SK-N-SH treated with all-trans-retinoic acid at 6 μM for 48 hours (cell line): ENCODE measurements at regions not wholly inside any gene's neighbourhood (a gene's known extent, or its start where the extent isn't known, plus 50 kb on each side); places are given as distances from the start of the nearest gene placed in this dataset.

Experiments used
- ATAC-seq: fragments of 200-7000 bp; cut with Tn5 transposase; 3 replicates; pipeline ENCODE4 v1.9.1; 2020; ENCODE audit warnings: mild to moderate bottlenecking, moderate library complexity
- ARNTL ChIP-seq: fragments of 450-650 bp; formaldehyde crosslinking; IDR thresholded peaks from 2 replicates; pipeline ENCODE4 v1.5.0; 2020; ENCODE audit warnings: low read depth, mild to moderate bottlenecking, moderate library complexity, borderline replicate concordance
- BACH2 ChIP-seq: fragments of 250-450 bp; sonication (Bioruptor Pico); IDR thresholded peaks from 2 replicates; pipeline ENCODE4 v1.9.0; 2021; ENCODE audit warnings: mild to moderate bottlenecking, borderline replicate concordance
- CSDC2 ChIP-seq: fragments of 250-450 bp; sonication (Bioruptor Pico); IDR thresholded peaks from 2 replicates; pipeline ENCODE4 v1.5.0; 2020; ENCODE audit warnings: mild to moderate bottlenecking, moderate library complexity
- ESRRG ChIP-seq: fragments of 250-450 bp; sonication (Bioruptor Pico); IDR thresholded peaks from 2 replicates; pipeline ENCODE4 v1.6.1; 2021; ENCODE audit warnings: mild to moderate bottlenecking
- GLIS3 ChIP-seq: fragments of 250-450 bp; sonication (Bioruptor Pico); IDR thresholded peaks from 2 replicates; pipeline ENCODE4 v1.5.0; 2020; ENCODE audit warnings: mild to moderate bottlenecking, moderate library complexity
- ISL1 ChIP-seq: fragments of 250-450 bp; sonication (Bioruptor Pico); IDR thresholded peaks from 2 replicates; pipeline ENCODE4 v2.1.2; 2022; ENCODE audit warnings: mild to moderate bottlenecking, moderate library complexity
- OSR1 ChIP-seq: fragments of 250-450 bp; sonication (Bioruptor Pico); IDR thresholded peaks from 2 replicates; pipeline ENCODE4 v1.8.0; 2022; ENCODE audit warnings: moderate library complexity, mild to moderate bottlenecking, inconsistent platforms
- PPARA ChIP-seq: fragments of 250-450 bp; sonication (Bioruptor Pico); IDR thresholded peaks from 2 replicates; pipeline ENCODE4 v1.5.0; 2020; ENCODE audit warnings: mild to moderate bottlenecking, borderline replicate concordance
- RARB ChIP-seq: fragments of 250-450 bp; sonication (Bioruptor Pico); IDR thresholded peaks from 2 replicates; pipeline ENCODE4 v1.8.0; 2021; ENCODE audit warnings: mild to moderate bottlenecking, moderate library complexity
- SNAI2 ChIP-seq: fragments of 250-450 bp; sonication (Bioruptor Pico); IDR thresholded peaks from 2 replicates; pipeline ENCODE4 v1.5.0; 2020; ENCODE audit warnings: mild to moderate bottlenecking, moderate library complexity
- TCF4 ChIP-seq: fragments of 250-450 bp; sonication (Bioruptor Pico); IDR thresholded peaks from 2 replicates; pipeline ENCODE4 v1.8.0; 2021; ENCODE audit warnings: mild to moderate bottlenecking, moderate library complexity, borderline replicate concordance
- TOX ChIP-seq: fragments of 250-450 bp; sonication (Bioruptor Pico); IDR thresholded peaks from 2 replicates; pipeline ENCODE4 v1.8.0; 2021; ENCODE audit warnings: mild to moderate bottlenecking, moderate library complexity, borderline replicate concordance
- ZC3H10 ChIP-seq: fragments of 250-450 bp; sonication (Bioruptor Pico); IDR thresholded peaks from 2 replicates; pipeline ENCODE4 v1.5.1; 2021; ENCODE audit warnings: mild to moderate bottlenecking, moderate library complexity
- ZFP3 ChIP-seq: fragments of 250-450 bp; sonication (Bioruptor Pico); IDR thresholded peaks from 2 replicates; pipeline ENCODE4 v1.5.0; 2020; ENCODE audit warnings: mild to moderate bottlenecking, moderate library complexity
- ZFP30 ChIP-seq: fragments of 450-650 bp; formaldehyde crosslinking; IDR thresholded peaks from 2 replicates; pipeline ENCODE4 v1.5.0; 2022; ENCODE audit warnings: mild to moderate bottlenecking, moderate library complexity
- ZNF565 ChIP-seq: fragments of 450-650 bp; formaldehyde crosslinking; conservative IDR thresholded peaks from 2 replicates; pipeline ENCODE4 v1.5.0; 2020; ENCODE audit warnings: low read depth, mild to moderate bottlenecking, moderate library complexity
- ZNF70 ChIP-seq: fragments of 450-650 bp; formaldehyde crosslinking; IDR thresholded peaks from 2 replicates; pipeline ENCODE4 v1.5.0; 2020; ENCODE audit warnings: mild to moderate bottlenecking, moderate library complexity
- ZNF8 ChIP-seq: fragments of 450-650 bp; formaldehyde crosslinking; IDR thresholded peaks from 2 replicates; pipeline ENCODE4 v1.5.0; 2020; ENCODE audit warnings: mild to moderate bottlenecking, moderate library complexity
- TF ChIP-seq, protein P1 (sequence below): fragments of 250-450 bp; sonication (Bioruptor Pico); IDR thresholded peaks from 2 replicates; pipeline ENCODE4 v1.8.0; 2021; ENCODE audit warnings: low read depth, mild to moderate bottlenecking, moderate library complexity, borderline replicate concordance
- TF ChIP-seq, protein P2 (sequence below): fragments of 250-450 bp; sonication (Bioruptor Pico); IDR thresholded peaks from 2 replicates; pipeline ENCODE4 v1.5.1; 2021; ENCODE audit warnings: mild to moderate bottlenecking, moderate library complexity
- TF ChIP-seq, protein P3 (sequence below): fragments of 250-450 bp; sonication (Bioruptor Pico); IDR thresholded peaks from 2 replicates; pipeline ENCODE4 v1.8.0; 2020; ENCODE audit warnings: mild to moderate bottlenecking, moderate library complexity, borderline replicate concordance

DNA sequence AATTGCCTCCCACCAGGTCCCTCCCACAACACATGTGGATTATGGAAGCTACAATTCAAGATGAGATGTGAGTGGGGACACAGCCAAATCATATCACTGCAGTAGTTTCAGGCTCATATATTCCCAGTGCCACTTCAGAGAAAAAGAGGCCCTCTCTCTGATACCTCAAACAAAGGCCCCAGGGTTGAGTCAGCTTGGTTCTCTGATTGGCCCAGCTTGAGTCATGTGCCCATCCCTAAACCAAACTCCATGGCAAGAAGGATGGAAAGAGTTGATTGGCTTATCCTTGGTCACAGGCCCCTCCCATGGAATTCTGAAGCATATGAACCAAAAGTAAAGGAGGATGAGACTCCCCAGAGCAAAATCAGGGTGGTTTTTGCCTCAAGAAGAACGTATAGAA lies 75.9 kb upstream of the IRX6 start:
- no peak for TF ChIP-seq CSDC2 (CRISPR knock-in tag)
- no peak for TF ChIP-seq SNAI2
- TF ChIP-seq RARB (CRISPR knock-in tag): no peak
- no peak for TF ChIP-seq TOX (CRISPR knock-in tag)
- TF ChIP-seq, all 23 proteins: peak for 0
- no peak for ATAC-seq

DNA sequence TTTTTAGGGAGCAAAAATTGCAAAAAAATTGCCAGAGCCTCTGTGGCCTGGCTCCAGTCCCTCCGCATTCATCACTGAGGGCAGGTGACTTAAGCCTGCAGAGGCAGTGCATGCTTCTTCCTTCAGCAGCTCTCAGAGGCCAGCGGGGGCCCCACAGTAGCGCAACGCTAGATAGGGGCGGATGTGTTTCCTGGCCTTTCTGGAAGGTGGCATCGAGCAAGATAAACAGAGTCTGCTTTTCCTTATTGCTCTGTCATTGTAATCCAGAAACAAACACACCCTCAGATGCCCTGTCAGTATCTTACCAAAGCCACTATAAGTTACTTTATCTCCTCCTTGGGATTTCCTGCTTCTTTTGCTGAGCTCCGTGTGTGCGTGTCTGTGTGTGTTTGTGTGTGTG lies 75.5 kb upstream of the IRX6 start:
- TF ChIP-seq ARNTL: no peak
- no peak for TF ChIP-seq GLIS3 (CRISPR knock-in tag)
- TF ChIP-seq ZFP3 (CRISPR knock-in tag): no peak
- no peak for TF ChIP-seq OSR1 (CRISPR knock-in tag)
- no peak for TF ChIP-seq ZC3H10 (CRISPR knock-in tag)
- no peak for TF ChIP-seq ZNF70 (CRISPR knock-in tag)
- no peak for TF ChIP-seq SNAI2
- ATAC-seq: no peak

DNA sequence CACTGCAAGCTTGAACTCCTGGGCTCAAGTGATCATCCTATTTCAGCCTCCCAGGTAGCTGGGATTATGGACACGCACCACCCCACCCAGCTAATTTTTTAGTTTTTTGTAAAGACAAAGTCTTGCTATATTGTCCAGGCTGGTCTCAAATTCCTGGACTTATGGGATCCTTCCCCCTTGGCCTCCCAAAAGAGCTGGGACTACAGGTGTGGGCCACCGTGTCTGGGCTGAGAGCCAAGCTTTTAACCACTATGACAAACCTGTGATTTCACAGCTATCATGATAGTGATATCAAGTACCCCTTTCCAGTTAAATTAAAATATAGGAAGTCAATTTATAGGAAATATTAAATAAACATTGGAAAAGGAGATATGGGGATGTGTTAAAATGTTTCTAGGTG lies 74.6 kb upstream of the IRX6 start:
- no peak for ATAC-seq
- TF ChIP-seq, protein P1, sequence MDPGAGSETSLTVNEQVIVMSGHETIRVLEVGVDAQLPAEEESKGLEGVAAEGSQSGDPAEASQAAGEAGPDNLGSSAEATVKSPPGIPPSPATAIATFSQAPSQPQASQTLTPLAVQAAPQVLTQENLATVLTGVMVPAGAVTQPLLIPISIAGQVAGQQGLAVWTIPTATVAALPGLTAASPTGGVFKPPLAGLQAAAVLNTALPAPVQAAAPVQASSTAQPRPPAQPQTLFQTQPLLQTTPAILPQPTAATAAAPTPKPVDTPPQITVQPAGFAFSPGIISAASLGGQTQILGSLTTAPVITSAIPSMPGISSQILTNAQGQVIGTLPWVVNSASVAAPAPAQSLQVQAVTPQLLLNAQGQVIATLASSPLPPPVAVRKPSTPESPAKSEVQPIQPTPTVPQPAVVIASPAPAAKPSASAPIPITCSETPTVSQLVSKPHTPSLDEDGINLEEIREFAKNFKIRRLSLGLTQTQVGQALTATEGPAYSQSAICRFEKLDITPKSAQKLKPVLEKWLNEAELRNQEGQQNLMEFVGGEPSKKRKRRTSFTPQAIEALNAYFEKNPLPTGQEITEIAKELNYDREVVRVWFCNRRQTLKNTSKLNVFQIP: no peak
- TF ChIP-seq TOX (CRISPR knock-in tag): no peak
- no peak for TF ChIP-seq PPARA
- TF ChIP-seq, all 23 proteins: peak for 0

DNA sequence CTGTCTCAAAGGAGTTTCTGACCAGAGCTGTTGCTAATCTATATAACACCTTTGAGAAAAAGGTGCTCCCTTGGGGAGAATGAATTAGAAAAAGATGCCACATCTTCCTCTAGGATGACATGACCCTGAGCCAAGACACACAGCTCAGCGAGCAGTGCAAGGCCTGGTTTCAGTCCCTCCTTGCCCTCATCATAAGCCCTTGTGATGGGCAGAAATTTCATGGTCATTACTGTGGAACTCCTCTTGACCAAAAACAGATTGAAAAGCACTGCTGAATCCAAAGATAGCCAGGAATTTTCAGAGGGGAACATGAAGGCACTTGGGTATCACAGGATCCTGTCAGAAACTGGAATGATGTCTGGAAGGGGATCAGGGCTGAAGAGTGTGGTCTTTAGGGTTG lies 74.1 kb upstream of the IRX6 start:
- no peak for ATAC-seq

DNA sequence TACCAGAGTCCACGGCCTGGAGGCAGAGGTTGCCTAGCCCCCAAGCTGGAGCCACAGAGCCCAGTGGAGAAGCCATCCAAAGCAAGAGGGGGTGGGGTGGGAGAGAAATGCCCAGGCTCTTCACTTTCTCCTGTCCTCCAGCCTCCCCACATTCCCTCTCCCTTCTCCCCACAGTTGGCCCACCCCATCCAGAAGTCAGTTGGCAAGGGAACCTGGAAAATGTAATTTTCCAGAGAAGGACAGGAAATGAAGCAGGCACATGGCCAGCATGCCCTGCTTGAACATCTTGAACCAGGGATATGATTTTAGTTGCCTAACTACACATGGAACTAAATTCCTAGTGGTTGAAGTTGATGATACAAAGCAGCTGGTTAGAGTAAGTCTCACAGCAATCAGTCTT lies 73.3 kb upstream of the IRX6 start:
- TF ChIP-seq GLIS3 (CRISPR knock-in tag): no peak
- TF ChIP-seq TCF4 (CRISPR knock-in tag): no peak
- TF ChIP-seq, protein P2, sequence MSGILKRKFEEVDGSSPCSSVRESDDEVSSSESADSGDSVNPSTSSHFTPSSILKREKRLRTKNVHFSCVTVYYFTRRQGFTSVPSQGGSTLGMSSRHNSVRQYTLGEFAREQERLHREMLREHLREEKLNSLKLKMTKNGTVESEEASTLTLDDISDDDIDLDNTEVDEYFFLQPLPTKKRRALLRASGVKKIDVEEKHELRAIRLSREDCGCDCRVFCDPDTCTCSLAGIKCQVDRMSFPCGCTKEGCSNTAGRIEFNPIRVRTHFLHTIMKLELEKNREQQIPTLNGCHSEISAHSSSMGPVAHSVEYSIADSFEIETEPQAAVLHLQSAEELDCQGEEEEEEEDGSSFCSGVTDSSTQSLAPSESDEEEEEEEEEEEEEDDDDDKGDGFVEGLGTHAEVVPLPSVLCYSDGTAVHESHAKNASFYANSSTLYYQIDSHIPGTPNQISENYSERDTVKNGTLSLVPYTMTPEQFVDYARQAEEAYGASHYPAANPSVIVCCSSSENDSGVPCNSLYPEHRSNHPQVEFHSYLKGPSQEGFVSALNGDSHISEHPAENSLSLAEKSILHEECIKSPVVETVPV (CRISPR knock-in tag): no peak
- no peak for TF ChIP-seq ISL1 (CRISPR knock-in tag)
- no peak for TF ChIP-seq ZNF565 (CRISPR knock-in tag)
- TF ChIP-seq ZNF8 (CRISPR knock-in tag): no peak
- TF ChIP-seq, protein P3, sequence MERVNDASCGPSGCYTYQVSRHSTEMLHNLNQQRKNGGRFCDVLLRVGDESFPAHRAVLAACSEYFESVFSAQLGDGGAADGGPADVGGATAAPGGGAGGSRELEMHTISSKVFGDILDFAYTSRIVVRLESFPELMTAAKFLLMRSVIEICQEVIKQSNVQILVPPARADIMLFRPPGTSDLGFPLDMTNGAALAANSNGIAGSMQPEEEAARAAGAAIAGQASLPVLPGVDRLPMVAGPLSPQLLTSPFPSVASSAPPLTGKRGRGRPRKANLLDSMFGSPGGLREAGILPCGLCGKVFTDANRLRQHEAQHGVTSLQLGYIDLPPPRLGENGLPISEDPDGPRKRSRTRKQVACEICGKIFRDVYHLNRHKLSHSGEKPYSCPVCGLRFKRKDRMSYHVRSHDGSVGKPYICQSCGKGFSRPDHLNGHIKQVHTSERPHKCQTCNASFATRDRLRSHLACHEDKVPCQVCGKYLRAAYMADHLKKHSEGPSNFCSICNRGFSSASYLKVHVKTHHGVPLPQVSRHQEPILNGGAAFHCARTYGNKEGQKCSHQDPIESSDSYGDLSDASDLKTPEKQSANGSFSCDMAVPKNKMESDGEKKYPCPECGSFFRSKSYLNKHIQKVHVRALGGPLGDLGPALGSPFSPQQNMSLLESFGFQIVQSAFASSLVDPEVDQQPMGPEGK (CRISPR knock-in tag): no peak
- TF ChIP-seq OSR1 (CRISPR knock-in tag): no peak
- TF ChIP-seq SNAI2: no peak
- no peak for TF ChIP-seq CSDC2 (CRISPR knock-in tag)
- no peak for TF ChIP-seq ZFP3 (CRISPR knock-in tag)
- TF ChIP-seq ZNF70 (CRISPR knock-in tag): no peak
- no peak for TF ChIP-seq ESRRG (CRISPR knock-in tag)
- TF ChIP-seq PPARA: no peak
- TF ChIP-seq TOX (CRISPR knock-in tag): no peak
- no peak for TF ChIP-seq ZFP30 (CRISPR knock-in tag)
- no peak for TF ChIP-seq ARNTL
- TF ChIP-seq ZC3H10 (CRISPR knock-in tag): no peak
- no peak for TF ChIP-seq RARB (CRISPR knock-in tag)
- TF ChIP-seq, all 23 proteins: peak for 0
- ATAC-seq: no peak

More for the DNA sequence above, 74.1 kb upstream of the IRX6 start:
- TF ChIP-seq GLIS3 (CRISPR knock-in tag): no peak
- TF ChIP-seq ZFP30 (CRISPR knock-in tag): no peak
- TF ChIP-seq ZFP3 (CRISPR knock-in tag): no peak

DNA sequence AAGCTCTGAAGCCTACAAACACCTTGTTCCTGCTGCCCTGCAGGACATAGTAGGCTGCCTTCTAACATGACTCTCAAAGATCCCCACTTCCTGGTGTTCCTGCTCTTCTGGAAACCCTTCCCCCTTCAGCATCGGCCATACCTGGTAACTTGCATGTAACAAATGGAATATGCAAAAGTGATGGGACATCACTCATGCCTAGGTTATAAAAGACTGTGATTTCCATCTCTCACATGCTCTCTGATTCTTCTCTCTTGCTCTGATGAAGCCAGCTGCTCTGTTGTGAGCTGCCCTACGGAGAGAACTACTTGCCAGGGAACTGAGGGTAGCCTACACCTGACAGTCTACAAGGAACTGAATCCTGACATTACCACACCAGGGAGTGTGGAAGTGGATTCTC lies 72.9 kb upstream of the IRX6 start:
- ATAC-seq: no peak
- TF ChIP-seq SNAI2: no peak
- TF ChIP-seq ESRRG (CRISPR knock-in tag): no peak
- TF ChIP-seq TCF4 (CRISPR knock-in tag): no peak
- no peak for TF ChIP-seq BACH2 (CRISPR knock-in tag)
- TF ChIP-seq ZNF8 (CRISPR knock-in tag): no peak
